Limb (tissue), 2 donors: ENCODE measurements at regions not wholly inside any gene's neighbourhood (a gene's known extent, or its start where the extent isn't known, plus 50 kb on each side); places are given as distances from the start of the nearest gene placed in this dataset.

ENCODE experiments used
- DNase-seq, 2 donors: peaks; one replicate each; pipeline ENCODE4 v3.0.0-alpha.2; 2016; ENCODE audit errors: extremely low spot score in 2 of 2

- no peak for DNase-seq
These were observed 152.3 kb downstream of the PAX3 start for GRCh38 chr2:222146488-222146887.

GRCh38 chr2:222142027-222142426, 156.8 kb downstream of the PAX3 start:
- DNase-seq, result no peak

GRCh38 chr2:222136106-222136630, 162.6 kb downstream of the PAX3 start:
- no peak for DNase-seq

GRCh38 chr2:222134654-222135053, 164.1 kb downstream of the PAX3 start:
- no peak for DNase-seq

- DNase-seq, result no peak
These were observed 164.9 kb downstream of the PAX3 start for GRCh38 chr2:222133897-222134296.

GRCh38 chr2:222130855-222131254, 167.9 kb downstream of the PAX3 start:
- DNase-seq, result no peak

- DNase-seq, result no peak
These were observed 171.1 kb downstream of the PAX3 start for GRCh38 chr2:222127660-222128059.

- no peak for DNase-seq
These were observed 177.9 kb downstream of the PAX3 start for GRCh38 chr2:222120933-222121332.

GRCh38 chr2:222115296-222115695, 183.5 kb downstream of the PAX3 start:
- DNase-seq, result no peak

- DNase-seq, result no peak
These were observed 189.7 kb downstream of the PAX3 start for GRCh38 chr2:222108957-222109585.

GRCh38 chr2:222108497-222108896, 190.3 kb downstream of the PAX3 start:
- no peak for DNase-seq

- DNase-seq, result no peak
These were observed 193.8 kb downstream of the PAX3 start for GRCh38 chr2:222105046-222105445.

GRCh38 chr2:222102575-222103349, 196.0 kb downstream of the PAX3 start:
- no peak for DNase-seq

GRCh38 chr2:222100704-222101699, 197.8 kb downstream of the PAX3 start:
- DNase-seq, result no peak

- DNase-seq, result no peak
These were observed 210.2 kb downstream of the PAX3 start for GRCh38 chr2:222088561-222088960.

GRCh38 chr2:222087998-222088397, 210.8 kb downstream of the PAX3 start:
- no peak for DNase-seq

- DNase-seq, result no peak
These were observed 216.6 kb downstream of the PAX3 start for GRCh38 chr2:222082201-222082600.

- no peak for DNase-seq
These were observed 218.7 kb downstream of the PAX3 start for GRCh38 chr2:222080141-222080540.

- no peak for DNase-seq
These were observed 221.7 kb downstream of the PAX3 start for GRCh38 chr2:222076973-222077690.

- DNase-seq, result no peak
These were observed 224.1 kb downstream of the PAX3 start for GRCh38 chr2:222074674-222075073.

- no peak for DNase-seq
These were observed 226.9 kb downstream of the PAX3 start for GRCh38 chr2:222071911-222072310.
